ES-I3 (cell line): ENCODE measurements at regions not wholly inside any gene's neighbourhood (a gene's known extent, or its start where the extent isn't known, plus 50 kb on each side); places are given as distances from the start of the nearest gene placed in this dataset.

Experiments used
- H3K36me3 ChIP-seq: 2 replicates; pipeline ENCODE4 v1.6.1; 2013; ENCODE audit warnings: mild to moderate bottlenecking, low read length, control low read depth, moderate library complexity; ENCODE audit not compliant: insufficient read depth
- H3K4me1 ChIP-seq: 2 replicates; pipeline ENCODE4 v1.6.1; 2013; ENCODE audit warnings: mild to moderate bottlenecking, control low read depth, low read length; ENCODE audit not compliant: insufficient read depth
- H3K9ac ChIP-seq: 2 replicates; pipeline ENCODE4 v1.6.1; 2013; ENCODE audit warnings: low read depth, mild to moderate bottlenecking, low read length, moderate library complexity
- H3K9me3 ChIP-seq: 2 replicates; pipeline ENCODE4 v1.6.1; 2013; ENCODE audit warnings: mild to moderate bottlenecking, low read length, moderate library complexity; ENCODE audit not compliant: control insufficient read depth, insufficient read depth

GRCh38 chr14:98633380-98633779 lies 638.6 kb downstream of the BCL11B start:
- Histone ChIP-seq H3K9me3 (no peaks in the 10 kb centered on the region), H3K9ac (no peak overlapping the region), H3K36me3 (no peaks in the 10 kb centered on the region), H3K4me1 (no peaks in the 10 kb centered on the region)

GRCh38 chr14:98634043-98634820 lies 637.8 kb downstream of the BCL11B start:
- no peaks in the 10 kb centered on the region for H3K4me1 ChIP-seq
- no peak overlapping the region for H3K9ac ChIP-seq
- H3K36me3 ChIP-seq = no peaks in the 10 kb centered on the region
- H3K9me3 ChIP-seq = no peaks in the 10 kb centered on the region

- Histone ChIP-seq H3K4me1 (no peaks in the 10 kb centered on the region), H3K9ac (no peak overlapping the region), H3K9me3 (no peaks in the 10 kb centered on the region), H3K36me3 (no peaks in the 10 kb centered on the region)
Observed at GRCh38 chr14:98638366-98638765, 633.6 kb downstream of the BCL11B start.

GRCh38 chr14:98647754-98648153 lies 624.2 kb downstream of the BCL11B start:
- Histone ChIP-seq H3K4me1 (peaks cover 17% of the 10 kb centered on the region), H3K36me3 (no peaks in the 10 kb centered on the region), H3K9me3 (no peaks in the 10 kb centered on the region), H3K9ac (no peak overlapping the region)

GRCh38 chr14:98651037-98651436 lies 621.0 kb downstream of the BCL11B start:
- Histone ChIP-seq H3K4me1 (peaks cover 17% of the 10 kb centered on the region), H3K9ac (no peak overlapping the region), H3K9me3 (peaks cover 10% of the 10 kb centered on the region; the same call in 1 of the 2 replicates)

GRCh38 chr14:98665007-98665406 lies 607.0 kb downstream of the BCL11B start:
- no peak overlapping the region for H3K9ac ChIP-seq
- H3K4me1 ChIP-seq = 0 out of 2 replicates have a peak, but pooled peaks cover 3% of the 10 kb centered on the region
- H3K36me3 ChIP-seq = no peaks in the 10 kb centered on the region
- no peaks in the 10 kb centered on the region for H3K9me3 ChIP-seq

More at GRCh38 chr14:98651037-98651436, 621.0 kb downstream of the BCL11B start:
- no peaks in the 10 kb centered on the region for H3K36me3 ChIP-seq

- Histone ChIP-seq H3K4me1 (0 out of 2 replicates have a peak, but pooled peaks cover 3% of the 10 kb centered on the region), H3K36me3 (no peaks in the 10 kb centered on the region), H3K9ac (no peak overlapping the region), H3K9me3 (no peaks in the 10 kb centered on the region)
Observed at GRCh38 chr14:98666545-98666944, 605.5 kb downstream of the BCL11B start.

- Histone ChIP-seq H3K36me3 (no peaks in the 10 kb centered on the region), H3K9ac (no peak overlapping the region), H3K9me3 (no peaks in the 10 kb centered on the region), H3K4me1 (no peaks in the 10 kb centered on the region)
Observed at GRCh38 chr14:98682033-98682432, 590.0 kb downstream of the BCL11B start.

GRCh38 chr14:98682726-98683125 lies 589.3 kb downstream of the BCL11B start:
- Histone ChIP-seq H3K36me3 (no peaks in the 10 kb centered on the region), H3K4me1 (no peaks in the 10 kb centered on the region), H3K9me3 (no peaks in the 10 kb centered on the region)

GRCh38 chr14:98684468-98684867 lies 587.5 kb downstream of the BCL11B start:
- no peaks in the 10 kb centered on the region for H3K36me3 ChIP-seq

More at GRCh38 chr14:98682726-98683125, 589.3 kb downstream of the BCL11B start:
- no peak overlapping the region for H3K9ac ChIP-seq

GRCh38 chr14:98685725-98686124 lies 586.3 kb downstream of the BCL11B start:
- Histone ChIP-seq H3K36me3 (no peaks in the 10 kb centered on the region), H3K9me3 (no peaks in the 10 kb centered on the region), H3K4me1 (no peaks in the 10 kb centered on the region), H3K9ac (no peak overlapping the region)

More at GRCh38 chr14:98684468-98684867, 587.5 kb downstream of the BCL11B start:
- Histone ChIP-seq H3K9ac (no peak overlapping the region), H3K9me3 (no peaks in the 10 kb centered on the region), H3K4me1 (no peaks in the 10 kb centered on the region)

GRCh38 chr14:98688446-98688845 lies 583.6 kb downstream of the BCL11B start:
- Histone ChIP-seq H3K4me1 (no peaks in the 10 kb centered on the region), H3K9me3 (no peaks in the 10 kb centered on the region), H3K9ac (no peak overlapping the region), H3K36me3 (no peaks in the 10 kb centered on the region)

GRCh38 chr14:98689951-98690350 lies 582.0 kb downstream of the BCL11B start:
- Histone ChIP-seq H3K36me3 (no peaks in the 10 kb centered on the region), H3K9me3 (no peaks in the 10 kb centered on the region), H3K4me1 (no peaks in the 10 kb centered on the region), H3K9ac (no peak overlapping the region)

GRCh38 chr14:98692832-98693231 lies 579.2 kb downstream of the BCL11B start:
- Histone ChIP-seq H3K4me1 (no peaks in the 10 kb centered on the region), H3K9ac (no peak overlapping the region), H3K9me3 (no peaks in the 10 kb centered on the region), H3K36me3 (no peaks in the 10 kb centered on the region)

- H3K9ac ChIP-seq = no peak overlapping the region
- no peaks in the 10 kb centered on the region for H3K4me1 ChIP-seq
- H3K36me3 ChIP-seq = no peaks in the 10 kb centered on the region
- H3K9me3 ChIP-seq = no peaks in the 10 kb centered on the region
Observed at GRCh38 chr14:98694541-98694940, 577.5 kb downstream of the BCL11B start.
